ENCODE measurements at regions not wholly inside any gene's neighbourhood (a gene's known extent, or its start where the extent isn't known, plus 50 kb on each side); places are given as distances from the start of the nearest gene placed in this dataset.

GRCh38 chr13:22091971-22092300 lies 421.1 kb downstream of the FGF9 start:
- no peak overlapping the region for H3K27ac ChIP-seq (ENCODE audit: extremely low read depth, low read depth, low read length)
- in situ Hi-C loops (cut with MboI) = no loop called here
- WGBS (ENCODE audit: insufficient coverage, low coverage, missing lambda C conversion rate) = 1% methylated on average over 6 of the region's 6 CpGs
- no peaks in the 10 kb centered on the region for H3K4me1 ChIP-seq (replicated peaks in 1 of 2; ENCODE audit: control insufficient read depth in 2 of 2, insufficient read depth in 2 of 2, low read length in 2 of 2)
- H2AFZ ChIP-seq (ENCODE audit: low read depth, low read length) = no peak overlapping the region
- FAIRE-seq (no peak), DNase-seq (ENCODE audit: extremely low read depth in 1 of 4, low spot score in 3 of 4) (no peak), ATAC-seq (no peak)
- H3K27me3 ChIP-seq (ENCODE audit: control insufficient read depth in 2 of 2, insufficient read depth in 2 of 2, low read length in 2 of 2) = peaks cover 0 to 5% of the 10 kb centered on the region in 2 experiments; a peak in 1 of 5 replicates
- CTCF ChIA-PET (ENCODE audit: low intra/inter-chr PET ratio) = no interaction called here
- H3K9me3 ChIP-seq (replicated peaks; ENCODE audit: control insufficient read depth, insufficient read depth, low read depth, low read length) = no peaks in the 10 kb centered on the region
- H4K20me1 ChIP-seq (replicated peaks; ENCODE audit: control insufficient read depth, insufficient read depth, low read length) = no peaks in the 10 kb centered on the region
- intact Hi-C loops (cut with micrococcal nuclease) = no loop called here
- no peak overlapping the region for H3K4me3 ChIP-seq
- POLR2A ChIA-PET = no interaction called here
- no peaks in the 10 kb centered on the region for H3K9me1 ChIP-seq (ENCODE audit: control insufficient read depth, insufficient read depth, low read length)
- TF ChIP-seq, protein P1, sequence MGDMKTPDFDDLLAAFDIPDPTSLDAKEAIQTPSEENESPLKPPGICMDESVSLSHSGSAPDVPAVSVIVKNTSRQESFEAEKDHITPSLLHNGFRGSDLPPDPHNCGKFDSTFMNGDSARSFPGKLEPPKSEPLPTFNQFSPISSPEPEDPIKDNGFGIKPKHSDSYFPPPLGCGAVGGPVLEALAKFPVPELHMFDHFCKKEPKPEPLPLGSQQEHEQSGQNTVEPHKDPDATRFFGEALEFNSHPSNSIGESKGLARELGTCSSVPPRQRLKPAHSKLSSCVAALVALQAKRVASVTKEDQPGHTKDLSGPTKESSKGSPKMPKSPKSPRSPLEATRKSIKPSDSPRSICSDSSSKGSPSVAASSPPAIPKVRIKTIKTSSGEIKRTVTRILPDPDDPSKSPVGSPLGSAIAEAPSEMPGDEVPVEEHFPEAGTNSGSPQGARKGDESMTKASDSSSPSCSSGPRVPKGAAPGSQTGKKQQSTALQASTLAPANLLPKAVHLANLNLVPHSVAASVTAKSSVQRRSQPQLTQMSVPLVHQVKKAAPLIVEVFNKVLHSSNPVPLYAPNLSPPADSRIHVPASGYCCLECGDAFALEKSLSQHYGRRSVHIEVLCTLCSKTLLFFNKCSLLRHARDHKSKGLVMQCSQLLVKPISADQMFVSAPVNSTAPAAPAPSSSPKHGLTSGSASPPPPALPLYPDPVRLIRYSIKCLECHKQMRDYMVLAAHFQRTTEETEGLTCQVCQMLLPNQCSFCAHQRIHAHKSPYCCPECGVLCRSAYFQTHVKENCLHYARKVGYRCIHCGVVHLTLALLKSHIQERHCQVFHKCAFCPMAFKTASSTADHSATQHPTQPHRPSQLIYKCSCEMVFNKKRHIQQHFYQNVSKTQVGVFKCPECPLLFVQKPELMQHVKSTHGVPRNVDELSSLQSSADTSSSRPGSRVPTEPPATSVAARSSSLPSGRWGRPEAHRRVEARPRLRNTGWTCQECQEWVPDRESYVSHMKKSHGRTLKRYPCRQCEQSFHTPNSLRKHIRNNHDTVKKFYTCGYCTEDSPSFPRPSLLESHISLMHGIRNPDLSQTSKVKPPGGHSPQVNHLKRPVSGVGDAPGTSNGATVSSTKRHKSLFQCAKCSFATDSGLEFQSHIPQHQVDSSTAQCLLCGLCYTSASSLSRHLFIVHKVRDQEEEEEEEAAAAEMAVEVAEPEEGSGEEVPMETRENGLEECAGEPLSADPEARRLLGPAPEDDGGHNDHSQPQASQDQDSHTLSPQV (IDR thresholded peaks at IDR 0.05) = no peak
- TF ChIP-seq RB1 (IDR thresholded peaks at IDR 0.05; ENCODE audit: low read depth) (no peak), HMG20A (CRISPR knock-in tag; conservative IDR thresholded peaks at IDR 0.05) (no peak), LEF1 (IDR thresholded peaks at IDR 0.05) (no peak), ZNF232 (CRISPR knock-in tag; IDR thresholded peaks at IDR 0.05) (no peak), SLC30A9 (CRISPR knock-in tag; IDR thresholded peaks at IDR 0.05) (no peak), ZNF408 (CRISPR knock-in tag; IDR thresholded peaks at IDR 0.05; ENCODE audit: low read depth) (no peak), ZNF766 (CRISPR knock-in tag; conservative IDR thresholded peaks at IDR 0.05) (no peak), PCBP2 (IDR thresholded peaks at IDR 0.05; ENCODE audit: low read depth, low read length, poor library complexity, severe bottlenecking) (no peak), DDX20 (tag; IDR thresholded peaks at IDR 0.05; ENCODE audit: low read depth) (no peak), ZNF124 (CRISPR knock-in tag; IDR thresholded peaks at IDR 0.05) (no peak)
- TF ChIP-seq, protein P2, sequence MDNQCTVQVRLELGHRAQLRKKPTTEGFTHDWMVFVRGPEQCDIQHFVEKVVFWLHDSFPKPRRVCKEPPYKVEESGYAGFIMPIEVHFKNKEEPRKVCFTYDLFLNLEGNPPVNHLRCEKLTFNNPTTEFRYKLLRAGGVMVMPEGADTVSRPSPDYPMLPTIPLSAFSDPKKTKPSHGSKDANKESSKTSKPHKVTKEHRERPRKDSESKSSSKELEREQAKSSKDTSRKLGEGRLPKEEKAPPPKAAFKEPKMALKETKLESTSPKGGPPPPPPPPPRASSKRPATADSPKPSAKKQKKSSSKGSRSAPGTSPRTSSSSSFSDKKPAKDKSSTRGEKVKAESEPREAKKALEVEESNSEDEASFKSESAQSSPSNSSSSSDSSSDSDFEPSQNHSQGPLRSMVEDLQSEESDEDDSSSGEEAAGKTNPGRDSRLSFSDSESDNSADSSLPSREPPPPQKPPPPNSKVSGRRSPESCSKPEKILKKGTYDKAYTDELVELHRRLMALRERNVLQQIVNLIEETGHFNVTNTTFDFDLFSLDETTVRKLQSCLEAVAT (IDR thresholded peaks at IDR 0.05) = no peak
- TF ChIP-seq, protein P3, sequence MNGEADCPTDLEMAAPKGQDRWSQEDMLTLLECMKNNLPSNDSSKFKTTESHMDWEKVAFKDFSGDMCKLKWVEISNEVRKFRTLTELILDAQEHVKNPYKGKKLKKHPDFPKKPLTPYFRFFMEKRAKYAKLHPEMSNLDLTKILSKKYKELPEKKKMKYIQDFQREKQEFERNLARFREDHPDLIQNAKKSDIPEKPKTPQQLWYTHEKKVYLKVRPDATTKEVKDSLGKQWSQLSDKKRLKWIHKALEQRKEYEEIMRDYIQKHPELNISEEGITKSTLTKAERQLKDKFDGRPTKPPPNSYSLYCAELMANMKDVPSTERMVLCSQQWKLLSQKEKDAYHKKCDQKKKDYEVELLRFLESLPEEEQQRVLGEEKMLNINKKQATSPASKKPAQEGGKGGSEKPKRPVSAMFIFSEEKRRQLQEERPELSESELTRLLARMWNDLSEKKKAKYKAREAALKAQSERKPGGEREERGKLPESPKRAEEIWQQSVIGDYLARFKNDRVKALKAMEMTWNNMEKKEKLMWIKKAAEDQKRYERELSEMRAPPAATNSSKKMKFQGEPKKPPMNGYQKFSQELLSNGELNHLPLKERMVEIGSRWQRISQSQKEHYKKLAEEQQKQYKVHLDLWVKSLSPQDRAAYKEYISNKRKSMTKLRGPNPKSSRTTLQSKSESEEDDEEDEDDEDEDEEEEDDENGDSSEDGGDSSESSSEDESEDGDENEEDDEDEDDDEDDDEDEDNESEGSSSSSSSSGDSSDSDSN (IDR thresholded peaks at IDR 0.05; ENCODE audit: borderline replicate concordance in 1 of 2, low read depth in 2 of 2, low read length in 2 of 2) = no peak
- TF ChIP-seq, protein P4, sequence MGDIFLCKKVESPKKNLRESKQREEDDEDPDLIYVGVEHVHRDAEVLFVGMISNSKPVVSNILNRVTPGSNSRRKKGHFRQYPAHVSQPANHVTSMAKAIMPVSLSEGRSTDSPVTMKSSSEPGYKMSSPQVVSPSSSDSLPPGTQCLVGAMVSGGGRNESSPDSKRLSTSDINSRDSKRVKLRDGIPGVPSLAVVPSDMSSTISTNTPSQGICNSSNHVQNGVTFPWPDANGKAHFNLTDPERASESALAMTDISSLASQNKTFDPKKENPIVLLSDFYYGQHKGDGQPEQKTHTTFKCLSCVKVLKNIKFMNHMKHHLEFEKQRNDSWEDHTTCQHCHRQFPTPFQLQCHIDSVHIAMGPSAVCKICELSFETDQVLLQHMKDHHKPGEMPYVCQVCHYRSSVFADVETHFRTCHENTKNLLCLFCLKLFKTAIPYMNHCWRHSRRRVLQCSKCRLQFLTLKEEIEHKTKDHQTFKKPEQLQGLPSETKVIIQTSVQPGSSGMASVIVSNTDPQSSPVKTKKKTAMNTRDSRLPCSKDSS (IDR thresholded peaks at IDR 0.05; ENCODE audit: low read depth, partially characterized antibody) = no peak
- no peaks in the 10 kb centered on the region for H3K79me2 ChIP-seq (ENCODE audit: control insufficient read depth, insufficient read depth, low read length)
- no peaks in the 10 kb centered on the region for H3K36me3 ChIP-seq (ENCODE audit: control insufficient read depth, insufficient read depth, low read length)
- H3K4me2 ChIP-seq (ENCODE audit: insufficient read depth, low read length) = no peak overlapping the region
- no TSS peak for BruUV-seq (replicated peaks)
- no peak overlapping the region for H3K9ac ChIP-seq (ENCODE audit: insufficient read depth in 1 of 2, low read depth in 2 of 2, low read length in 2 of 2)
